ENCODE measurements at regions not wholly inside any gene's neighbourhood (a gene's known extent, or its start where the extent isn't known, plus 50 kb on each side); places are given as distances from the start of the nearest gene placed in this dataset.

GRCh38 chr5:8879248-8879647 lies 666.6 kb downstream of the SEMA5A start:
- 93 to 95% methylated on average over 3 of the region's 3 CpGs for WGBS, 2 donors
- intact Hi-C loops (cut with DNase I) = no loop called here
- Histone ChIP-seq H3K4me3 (no peak overlapping the region), H3K27ac (no peak overlapping the region), H3K27me3 (no peaks in the 10 kb centered on the region), H3K36me3 (no peaks in the 10 kb centered on the region), H3K4me1 (no peaks in the 10 kb centered on the region), H3K9me3 (no peaks in the 10 kb centered on the region)
- TF ChIP-seq CTCF (IDR thresholded peaks at IDR 0.05) = no peak
- no peak for TF ChIP-seq POLR2A (IDR thresholded peaks at IDR 0.05)
- no peak for TF ChIP-seq EP300 (IDR thresholded peaks at IDR 0.05)
- TF ChIP-seq POLR2AphosphoS5 (IDR thresholded peaks at IDR 0.05) = no peak
- DNase-seq = no peak

GRCh38 chr5:8884029-8884428 lies 661.8 kb downstream of the SEMA5A start:
- WGBS, 2 donors = 79 to 85% methylated on average over 2 of the region's 2 CpGs
- no peak for TF ChIP-seq POLR2A (IDR thresholded peaks at IDR 0.05)
- TF ChIP-seq EP300 (IDR thresholded peaks at IDR 0.05) = no peak

GRCh38 chr5:8892926-8893325 lies 652.9 kb downstream of the SEMA5A start:
- Histone ChIP-seq H3K36me3 (no peaks in the 10 kb centered on the region), H3K27ac (no peak overlapping the region), H3K9me3 (no peaks in the 10 kb centered on the region), H3K4me1 (no peaks in the 10 kb centered on the region), H3K27me3 (no peaks in the 10 kb centered on the region), H3K4me3 (no peak overlapping the region)
- WGBS, 2 donors = 89 to 90% methylated on average over 3 of the region's 3 CpGs
- intact Hi-C loops (cut with DNase I) = no loop called here
- DNase-seq = no peak
- TF ChIP-seq EP300 (IDR thresholded peaks at IDR 0.05) (no peak), POLR2AphosphoS5 (IDR thresholded peaks at IDR 0.05) (no peak), CTCF (IDR thresholded peaks at IDR 0.05) (no peak), POLR2A (IDR thresholded peaks at IDR 0.05) (no peak)

More at GRCh38 chr5:8884029-8884428, 661.8 kb downstream of the SEMA5A start:
- no peak overlapping the region for H3K4me3 ChIP-seq
- intact Hi-C loops (cut with DNase I) = no loop called here
- H3K27ac ChIP-seq = no peak overlapping the region
- no peaks in the 10 kb centered on the region for H3K4me1 ChIP-seq
- DNase-seq = no peak
- no peaks in the 10 kb centered on the region for H3K27me3 ChIP-seq
- H3K36me3 ChIP-seq = no peaks in the 10 kb centered on the region
- H3K9me3 ChIP-seq = peaks cover 0 to 2% (median 0%) of the 10 kb centered on the region in 4 donors

- 29 to 40% methylated on average over 3 of the region's 3 CpGs for whole genome bisulfite sequencing, 2 donors
- H3K27ac ChIP-seq = no peak overlapping the region
- TF ChIP-seq POLR2AphosphoS5 (IDR thresholded peaks at IDR 0.05) (no peak), POLR2A (IDR thresholded peaks at IDR 0.05) (no peak), CTCF (IDR thresholded peaks at IDR 0.05) (no peak), EP300 (IDR thresholded peaks at IDR 0.05) (no peak)
- DNase-seq = no peak
- no peaks in the 10 kb centered on the region for H3K36me3 ChIP-seq
- intact Hi-C loops (cut with DNase I) = no loop called here
- no peak overlapping the region for H3K4me3 ChIP-seq
- H3K27me3 ChIP-seq = no peaks in the 10 kb centered on the region
- H3K9me3 ChIP-seq = no peaks in the 10 kb centered on the region
- H3K4me1 ChIP-seq = no peaks in the 10 kb centered on the region
Measured at GRCh38 chr5:8894031-8894430, 651.8 kb downstream of the SEMA5A start.

GRCh38 chr5:8895062-8895461 lies 650.8 kb downstream of the SEMA5A start:
- 86 to 89% methylated on average over 4 of the region's 4 CpGs for WGBS, 2 donors
- intact Hi-C loops (cut with DNase I) = loop anchor here (5.0 kb wide), 1 partner anchor 408 kb away; no protein-coding TSS in a partner anchor
- no peak overlapping the region for H3K4me3 ChIP-seq
- H3K36me3 ChIP-seq = no peaks in the 10 kb centered on the region
- H3K27me3 ChIP-seq = no peaks in the 10 kb centered on the region
- H3K9me3 ChIP-seq = no peaks in the 10 kb centered on the region
- H3K4me1 ChIP-seq = no peaks in the 10 kb centered on the region
- DNase-seq = no peak
- TF ChIP-seq CTCF (IDR thresholded peaks at IDR 0.05) = no peak
- no peak for TF ChIP-seq POLR2A (IDR thresholded peaks at IDR 0.05)
- TF ChIP-seq POLR2AphosphoS5 (IDR thresholded peaks at IDR 0.05) = no peak
- no peak for TF ChIP-seq EP300 (IDR thresholded peaks at IDR 0.05)
- H3K27ac ChIP-seq = no peak overlapping the region
